Body of pancreas (tissue), 4 donors: ENCODE measurements at regions not wholly inside any gene's neighbourhood (a gene's known extent, or its start where the extent isn't known, plus 50 kb on each side); places are given as distances from the start of the nearest gene placed in this dataset.

ENCODE experiments used
- ATAC-seq: fragments of 150-250 bp; one replicate; pipeline ENCODE4 v1.9.1; 2016
- DNase-seq, 4 donors: peaks; one replicate each; pipeline ENCODE4 v3.0.0-alpha.2; 2019
- H3K27ac ChIP-seq, 4 donors: fragments of 200-600 bp; sonication (generic); 1 replicate in 3 of 4; 2 replicates in 1 of 4; pipeline versions ENCODE4 v1.5.1 to v1.6.1; 2016 to 2019; ENCODE audit warnings: mild to moderate bottlenecking in 1 of 4, mixed read lengths in 1 of 4, moderate library complexity in 1 of 4
- H3K27me3 ChIP-seq, 2 donors: fragments of 200-600 bp; sonication (generic); one replicate each; pipeline ENCODE4 v1.6.0; 2016; ENCODE audit warnings: mild to moderate bottlenecking in 1 of 2
- H3K36me3 ChIP-seq, 2 donors: fragments of 200-600 bp; sonication (generic); replicated peaks in 1 of 2; 2 replicates each; pipeline ENCODE4 v1.5.1; 2016; ENCODE audit warnings: low read depth in 2 of 2; ENCODE audit not compliant: insufficient read depth in 1 of 2
- H3K4me1 ChIP-seq: fragments of 200-600 bp; sonication (generic); one replicate; pipeline ENCODE4 v1.6.0; 2016
- H3K4me3 ChIP-seq, 2 donors: fragments of 200-600 bp; sonication (generic); 1 replicate in 1 of 2; 2 replicates in 1 of 2; pipeline ENCODE4 v1.5.1; 2016 to 2019
- H3K9me3 ChIP-seq, 3 donors: fragments of 200-600 bp; sonication (generic); 1 replicate in 2 of 3; 2 replicates in 1 of 3; pipeline ENCODE4 v1.5.1; 2016
- POLR2A ChIP-seq, 3 donors: fragments of 450-650 bp; IDR thresholded peaks; one replicate each; pipeline ENCODE4 v1.6.1; 2016; ENCODE audit warnings: antibody characterized with exemption in 3 of 3, mild to moderate bottlenecking in 2 of 3
- WGBS, 2 donors: methylation state at CpG; one replicate each; pipeline ENCODE4 v1.1.5; 2017; 5-methylcytosine and 5-hydroxymethylcytosine counted together
- intact Hi-C: fragments of 100-400 bp; cut with DNase I; formaldehyde crosslinking; loops from one replicate; pipeline ENCODE4 v1.15.1; 2023
- TF ChIP-seq, protein P1 (sequence below), 7 experiments: fragments of 450-650 bp in 4 of 7; fragments of 200-600 bp in 3 of 7; sonication (generic) in 3 of 7; IDR thresholded peaks; one replicate each; pipeline ENCODE4 v1.5.1; 2016 to 2019; ENCODE audit warnings: antibody characterized with exemption in 7 of 7

DNA sequence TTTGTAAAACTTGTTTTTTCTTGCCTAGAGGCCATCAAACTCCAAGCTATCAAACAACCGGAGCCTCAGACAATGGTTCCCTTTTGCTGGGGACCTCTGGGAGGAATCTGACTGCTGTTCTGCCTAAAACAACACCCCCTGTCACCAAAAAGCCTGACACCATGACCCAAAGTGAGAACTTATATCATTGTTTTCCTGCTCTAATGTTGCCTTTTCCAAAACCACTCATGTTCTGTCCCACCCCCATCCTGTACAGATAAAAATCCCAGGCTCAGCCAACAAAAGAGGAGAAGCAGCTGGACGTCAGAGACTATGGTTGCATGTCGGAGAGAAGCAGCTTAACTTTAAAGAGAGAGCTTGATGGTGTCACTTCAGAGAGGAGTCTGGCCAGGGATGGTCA is 327.2 kb upstream of the CXADR start:
- Histone ChIP-seq H3K36me3 (no peaks in the 10 kb centered on the region), H3K27ac (no peak overlapping the region), H3K27me3 (no peaks in the 10 kb centered on the region), H3K4me1 (no peaks in the 10 kb centered on the region), H3K4me3 (no peak overlapping the region), H3K9me3 (no peaks in the 10 kb centered on the region)
- intact Hi-C loops, result no loop called here
- DNase-seq (no peak), ATAC-seq (no peak)
- 52 to 59% methylated on average over 3 of the region's 3 CpGs for WGBS, 2 donors
- TF ChIP-seq, protein P1, sequence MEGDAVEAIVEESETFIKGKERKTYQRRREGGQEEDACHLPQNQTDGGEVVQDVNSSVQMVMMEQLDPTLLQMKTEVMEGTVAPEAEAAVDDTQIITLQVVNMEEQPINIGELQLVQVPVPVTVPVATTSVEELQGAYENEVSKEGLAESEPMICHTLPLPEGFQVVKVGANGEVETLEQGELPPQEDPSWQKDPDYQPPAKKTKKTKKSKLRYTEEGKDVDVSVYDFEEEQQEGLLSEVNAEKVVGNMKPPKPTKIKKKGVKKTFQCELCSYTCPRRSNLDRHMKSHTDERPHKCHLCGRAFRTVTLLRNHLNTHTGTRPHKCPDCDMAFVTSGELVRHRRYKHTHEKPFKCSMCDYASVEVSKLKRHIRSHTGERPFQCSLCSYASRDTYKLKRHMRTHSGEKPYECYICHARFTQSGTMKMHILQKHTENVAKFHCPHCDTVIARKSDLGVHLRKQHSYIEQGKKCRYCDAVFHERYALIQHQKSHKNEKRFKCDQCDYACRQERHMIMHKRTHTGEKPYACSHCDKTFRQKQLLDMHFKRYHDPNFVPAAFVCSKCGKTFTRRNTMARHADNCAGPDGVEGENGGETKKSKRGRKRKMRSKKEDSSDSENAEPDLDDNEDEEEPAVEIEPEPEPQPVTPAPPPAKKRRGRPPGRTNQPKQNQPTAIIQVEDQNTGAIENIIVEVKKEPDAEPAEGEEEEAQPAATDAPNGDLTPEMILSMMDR (IDR thresholded peaks at IDR 0.05), result no peak
- no peak for TF ChIP-seq POLR2A (IDR thresholded peaks at IDR 0.05)

GRCh38 chr21:17189963-17190362 is 322.9 kb upstream of the CXADR start:
- WGBS, 2 donors, result 48 to 62% methylated on average over 2 of the region's 2 CpGs
- H3K27ac ChIP-seq, result no peak overlapping the region
- no peaks in the 10 kb centered on the region for H3K36me3 ChIP-seq
- TF ChIP-seq POLR2A (IDR thresholded peaks at IDR 0.05), result no peak
- no peak overlapping the region for H3K4me3 ChIP-seq
- H3K9me3 ChIP-seq, result no peaks in the 10 kb centered on the region
- intact Hi-C loops, result no loop called here
- no peak for ATAC-seq
- H3K4me1 ChIP-seq, result no peaks in the 10 kb centered on the region
- DNase-seq, result no peak
- no peaks in the 10 kb centered on the region for H3K27me3 ChIP-seq

- intact Hi-C loops, result no loop called here
- H3K9me3 ChIP-seq, result no peaks in the 10 kb centered on the region
- no peak for TF ChIP-seq POLR2A (IDR thresholded peaks at IDR 0.05)
- TF ChIP-seq, protein P1 (IDR thresholded peaks at IDR 0.05), result no peak
- no peak overlapping the region for H3K27ac ChIP-seq
- ATAC-seq (no peak), DNase-seq (no peak)
- H3K4me3 ChIP-seq, result no peak overlapping the region
- H3K4me1 ChIP-seq, result no peaks in the 10 kb centered on the region
- WGBS, 2 donors, result 44% methylated on average over 1 of the region's 1 CpG; no CpG with 5 or more reads in 1 of the 2 donors
- H3K27me3 ChIP-seq, result no peaks in the 10 kb centered on the region
- no peaks in the 10 kb centered on the region for H3K36me3 ChIP-seq
Observed at GRCh38 chr21:17191346-17191993, 321.4 kb upstream of the CXADR start.

GRCh38 chr21:17195351-17195750 is 317.5 kb upstream of the CXADR start:
- no peak for DNase-seq
- Histone ChIP-seq H3K4me3 (no peak overlapping the region), H3K27me3 (no peaks in the 10 kb centered on the region), H3K9me3 (no peaks in the 10 kb centered on the region), H3K4me1 (no peaks in the 10 kb centered on the region), H3K36me3 (no peaks in the 10 kb centered on the region), H3K27ac (no peak overlapping the region)
- ATAC-seq, result no peak
- no peak for TF ChIP-seq POLR2A (IDR thresholded peaks at IDR 0.05)
- TF ChIP-seq, protein P1 (IDR thresholded peaks at IDR 0.05), result no peak
- WGBS, 2 donors, result 40 to 50% methylated on average over 1 of the region's 1 CpG
- intact Hi-C loops, result no loop called here

DNA sequence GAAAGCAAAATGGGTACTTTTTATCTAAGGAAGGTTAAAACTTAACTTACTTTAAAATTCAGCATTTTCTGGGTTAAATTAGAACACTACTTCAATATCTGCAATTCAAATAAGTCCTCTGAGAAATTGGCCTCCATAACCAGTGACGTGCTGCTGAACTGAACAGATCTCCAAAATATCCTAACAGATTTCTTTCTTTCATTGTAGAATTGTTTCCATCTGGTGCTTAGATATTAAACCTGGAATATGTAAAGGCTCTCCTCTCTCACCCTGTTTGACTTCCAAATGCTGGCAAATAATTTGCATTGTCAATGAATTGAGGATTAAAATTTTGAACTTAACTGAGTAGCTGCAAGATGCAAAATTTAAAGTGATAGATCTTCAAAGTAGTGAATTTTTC is 316.9 kb upstream of the CXADR start:
- Histone ChIP-seq H3K27ac (no peak overlapping the region), H3K4me3 (no peak overlapping the region), H3K36me3 (no peaks in the 10 kb centered on the region), H3K9me3 (no peaks in the 10 kb centered on the region), H3K27me3 (no peaks in the 10 kb centered on the region), H3K4me1 (no peaks in the 10 kb centered on the region)
- TF ChIP-seq POLR2A (IDR thresholded peaks at IDR 0.05), result no peak
- TF ChIP-seq, protein P1 (IDR thresholded peaks at IDR 0.05), result no peak
- WGBS, 2 donors, result 6 to 7% methylated on average over 1 of the region's 1 CpG
- ATAC-seq (no peak), DNase-seq (no peak)
- intact Hi-C loops, result no loop called here
